K562 (cell line): ENCODE measurements at regions not wholly inside any gene's neighbourhood (a gene's known extent, or its start where the extent isn't known, plus 50 kb on each side); places are given as distances from the start of the nearest gene placed in this dataset.
A peak's percentile ranks its signal among the peaks of the same experiment; 100 is the strongest.

ENCODE experiments used
- GTF2F1 ChIP-seq: IDR thresholded peaks from 2 replicates; pipeline ENCODE4 v1.6.1; 2011; ENCODE audit warnings: low read depth, low read length, improper control_type of control experiment
- ILK ChIP-seq: fragments of 450-650 bp; IDR thresholded peaks from 2 replicates; pipeline ENCODE4 v1.6.1; 2016; ENCODE audit warnings: missing genetic modification characterization, low read depth, mild to moderate bottlenecking, missing compliant biosample characterization, moderate library complexity, borderline replicate concordance
- IRF1 ChIP-seq: sonication (generic); formaldehyde crosslinking; IDR thresholded peaks from 2 replicates; pipeline ENCODE4 v1.8.0; 2022; ENCODE audit warnings: missing genetic modification reagents, mild to moderate bottlenecking, borderline replicate concordance
- MGA ChIP-seq: fragments of 450-650 bp; IDR thresholded peaks from 2 replicates; pipeline ENCODE4 v1.6.1; 2016; ENCODE audit warnings: mild to moderate bottlenecking, moderate library complexity
- NCOA6 ChIP-seq: fragments of 450-650 bp; IDR thresholded peaks from 2 replicates; pipeline ENCODE4 v1.6.1; 2017; ENCODE audit warnings: mild to moderate bottlenecking
- PATZ1 ChIP-seq: fragments of 250-450 bp; sonication (Bioruptor Pico); IDR thresholded peaks from 2 replicates; pipeline ENCODE4 v1.5.0; 2020; ENCODE audit warnings: mild to moderate bottlenecking, borderline replicate concordance
- STAT6 ChIP-seq: sonication (generic); formaldehyde crosslinking; IDR thresholded peaks from 2 replicates; pipeline ENCODE4 v1.8.1; 2023; ENCODE audit warnings: mild to moderate bottlenecking, missing genetic modification reagents
- U2AF1 ChIP-seq: fragments of 200-400 bp; formaldehyde crosslinking; optimal IDR thresholded peaks from 2 replicates; pipeline ENCODE3; 2017; ENCODE audit warnings: mild to moderate bottlenecking, low read depth, low read length, moderate library complexity
- ZNF23 ChIP-seq: fragments of 250-450 bp; sonication (Bioruptor Pico); IDR thresholded peaks from 2 replicates; pipeline ENCODE4 v1.4.0; 2020; ENCODE audit warnings: mild to moderate bottlenecking
- ZNF589 ChIP-seq: fragments of 200-800 bp; sonication (Bioruptor generic); IDR thresholded peaks from 2 replicates; pipeline ENCODE4 v1.6.1; 2016; ENCODE audit warnings: low read depth, missing genetic modification characterization, missing compliant biosample characterization

- TF ChIP-seq MGA (peak; percentile 98), U2AF1 (no peak), ILK (tag) (no peak), ZNF23 (CRISPR knock-in tag) (no peak), IRF1 (no peak), GTF2F1 (0 out of 2 replicates have a peak, but pooled peaks have one; percentile 41), ZNF589 (CRISPR knock-in tag) (peak; percentile 30; the same call in 1 of the 2 replicates), NCOA6 (no peak), PATZ1 (CRISPR knock-in tag) (no peak), STAT6 (no peak)
Observed at GRCh38 chr1:116825720-116826438, 71.6 kb downstream of the CD2 start (continued).
